ENCODE measurements at regions not wholly inside any gene's neighbourhood (a gene's known extent, or its start where the extent isn't known, plus 50 kb on each side); places are given as distances from the start of the nearest gene placed in this dataset.

DNA sequence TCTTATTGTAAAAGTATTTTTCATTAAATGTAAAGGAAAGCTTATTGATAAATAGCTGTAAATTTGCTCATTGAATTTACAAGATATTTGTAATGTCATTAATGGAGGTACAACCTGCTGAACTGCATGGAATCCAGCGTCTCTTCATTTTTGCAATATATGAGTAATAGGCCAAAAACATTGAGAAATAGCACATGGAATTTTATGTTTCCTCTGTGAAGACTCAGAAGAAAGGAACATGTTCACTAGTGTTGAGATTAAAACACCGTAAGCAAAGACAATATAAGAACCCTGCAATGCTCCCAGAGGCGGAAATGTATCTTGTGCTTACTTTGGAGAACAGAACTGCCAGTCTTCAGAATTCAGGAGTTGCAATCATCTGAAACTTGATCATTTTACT lies 167.6 kb downstream of the ALDH1A2 start:
- DNase-seq (ENCODE audit: low read depth in 1 of 2, low spot score in 1 of 2): no peak
- Histone ChIP-seq H3K27me3 (ENCODE audit: insufficient read depth, poor library complexity, severe bottlenecking) (no peaks in the 10 kb centered on the region), H3K27ac (replicated peaks) (no peak overlapping the region), H3K4me3 (replicated peaks; ENCODE audit: insufficient read depth, low read length) (no peak overlapping the region)
- TF ChIP-seq GABPA (IDR thresholded peaks at IDR 0.05; ENCODE audit: low read depth): no peak

DNA sequence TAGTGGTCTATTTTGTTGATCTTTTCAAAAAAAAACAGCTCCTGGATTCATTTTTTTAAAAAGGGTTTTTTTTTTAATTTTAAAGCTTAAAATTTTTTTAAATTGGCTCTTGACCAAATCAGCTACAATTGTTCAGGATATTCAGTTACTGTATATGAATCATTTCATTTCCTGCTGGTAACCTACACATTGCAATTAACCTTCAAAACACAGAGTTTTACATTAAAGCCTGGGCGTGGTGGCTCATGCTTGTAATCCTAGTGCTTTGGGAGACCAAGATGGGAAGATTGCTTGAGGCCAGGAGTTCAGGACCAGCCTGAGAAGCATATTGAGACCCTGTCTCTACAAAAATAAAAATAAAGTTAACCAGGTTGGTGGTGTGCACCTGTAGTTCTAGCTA lies 163.4 kb downstream of the ALDH1A2 start:
- no peak for DNase-seq (ENCODE audit: low read depth in 1 of 2, low spot score in 1 of 2)
- no peaks in the 10 kb centered on the region for H3K27me3 ChIP-seq (ENCODE audit: insufficient read depth, poor library complexity, severe bottlenecking)
- TF ChIP-seq, protein P1, sequence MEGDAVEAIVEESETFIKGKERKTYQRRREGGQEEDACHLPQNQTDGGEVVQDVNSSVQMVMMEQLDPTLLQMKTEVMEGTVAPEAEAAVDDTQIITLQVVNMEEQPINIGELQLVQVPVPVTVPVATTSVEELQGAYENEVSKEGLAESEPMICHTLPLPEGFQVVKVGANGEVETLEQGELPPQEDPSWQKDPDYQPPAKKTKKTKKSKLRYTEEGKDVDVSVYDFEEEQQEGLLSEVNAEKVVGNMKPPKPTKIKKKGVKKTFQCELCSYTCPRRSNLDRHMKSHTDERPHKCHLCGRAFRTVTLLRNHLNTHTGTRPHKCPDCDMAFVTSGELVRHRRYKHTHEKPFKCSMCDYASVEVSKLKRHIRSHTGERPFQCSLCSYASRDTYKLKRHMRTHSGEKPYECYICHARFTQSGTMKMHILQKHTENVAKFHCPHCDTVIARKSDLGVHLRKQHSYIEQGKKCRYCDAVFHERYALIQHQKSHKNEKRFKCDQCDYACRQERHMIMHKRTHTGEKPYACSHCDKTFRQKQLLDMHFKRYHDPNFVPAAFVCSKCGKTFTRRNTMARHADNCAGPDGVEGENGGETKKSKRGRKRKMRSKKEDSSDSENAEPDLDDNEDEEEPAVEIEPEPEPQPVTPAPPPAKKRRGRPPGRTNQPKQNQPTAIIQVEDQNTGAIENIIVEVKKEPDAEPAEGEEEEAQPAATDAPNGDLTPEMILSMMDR (IDR thresholded peaks at IDR 0.05; ENCODE audit: insufficient read depth, low read length): no peak
- TF ChIP-seq GABPA (IDR thresholded peaks at IDR 0.05; ENCODE audit: low read depth) (no peak), SPI1 (IDR thresholded peaks at IDR 0.05; ENCODE audit: borderline replicate concordance, low read depth) (no peak), POLR2AphosphoS5 (IDR thresholded peaks at IDR 0.05; ENCODE audit: low read depth) (no peak)
- TF ChIP-seq, protein P2, sequence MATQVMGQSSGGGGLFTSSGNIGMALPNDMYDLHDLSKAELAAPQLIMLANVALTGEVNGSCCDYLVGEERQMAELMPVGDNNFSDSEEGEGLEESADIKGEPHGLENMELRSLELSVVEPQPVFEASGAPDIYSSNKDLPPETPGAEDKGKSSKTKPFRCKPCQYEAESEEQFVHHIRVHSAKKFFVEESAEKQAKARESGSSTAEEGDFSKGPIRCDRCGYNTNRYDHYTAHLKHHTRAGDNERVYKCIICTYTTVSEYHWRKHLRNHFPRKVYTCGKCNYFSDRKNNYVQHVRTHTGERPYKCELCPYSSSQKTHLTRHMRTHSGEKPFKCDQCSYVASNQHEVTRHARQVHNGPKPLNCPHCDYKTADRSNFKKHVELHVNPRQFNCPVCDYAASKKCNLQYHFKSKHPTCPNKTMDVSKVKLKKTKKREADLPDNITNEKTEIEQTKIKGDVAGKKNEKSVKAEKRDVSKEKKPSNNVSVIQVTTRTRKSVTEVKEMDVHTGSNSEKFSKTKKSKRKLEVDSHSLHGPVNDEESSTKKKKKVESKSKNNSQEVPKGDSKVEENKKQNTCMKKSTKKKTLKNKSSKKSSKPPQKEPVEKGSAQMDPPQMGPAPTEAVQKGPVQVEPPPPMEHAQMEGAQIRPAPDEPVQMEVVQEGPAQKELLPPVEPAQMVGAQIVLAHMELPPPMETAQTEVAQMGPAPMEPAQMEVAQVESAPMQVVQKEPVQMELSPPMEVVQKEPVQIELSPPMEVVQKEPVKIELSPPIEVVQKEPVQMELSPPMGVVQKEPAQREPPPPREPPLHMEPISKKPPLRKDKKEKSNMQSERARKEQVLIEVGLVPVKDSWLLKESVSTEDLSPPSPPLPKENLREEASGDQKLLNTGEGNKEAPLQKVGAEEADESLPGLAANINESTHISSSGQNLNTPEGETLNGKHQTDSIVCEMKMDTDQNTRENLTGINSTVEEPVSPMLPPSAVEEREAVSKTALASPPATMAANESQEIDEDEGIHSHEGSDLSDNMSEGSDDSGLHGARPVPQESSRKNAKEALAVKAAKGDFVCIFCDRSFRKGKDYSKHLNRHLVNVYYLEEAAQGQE (IDR thresholded peaks at IDR 0.05; ENCODE audit: insufficient replicate concordance, low read depth): no peak
- no peak overlapping the region for H3K4me3 ChIP-seq (replicated peaks; ENCODE audit: insufficient read depth, low read length)
- H3K27ac ChIP-seq (replicated peaks): no peak overlapping the region
